Inferior parietal cortex (tissue), 1 donor: ENCODE measurements at regions not wholly inside any gene's neighbourhood (a gene's known extent, or its start where the extent isn't known, plus 50 kb on each side); places are given as distances from the start of the nearest gene placed in this dataset.
"Not testable (repeated sequence)": the region's sequence is repeated elsewhere in the genome, so short reads cannot be mapped to it uniquely, and the experiment has no call there.

Source experiments
- DNase-seq: peaks from one replicate; pipeline ENCODE4 v3.0.0-alpha.2; 2016; ENCODE audit errors: extremely low spot score

DNA sequence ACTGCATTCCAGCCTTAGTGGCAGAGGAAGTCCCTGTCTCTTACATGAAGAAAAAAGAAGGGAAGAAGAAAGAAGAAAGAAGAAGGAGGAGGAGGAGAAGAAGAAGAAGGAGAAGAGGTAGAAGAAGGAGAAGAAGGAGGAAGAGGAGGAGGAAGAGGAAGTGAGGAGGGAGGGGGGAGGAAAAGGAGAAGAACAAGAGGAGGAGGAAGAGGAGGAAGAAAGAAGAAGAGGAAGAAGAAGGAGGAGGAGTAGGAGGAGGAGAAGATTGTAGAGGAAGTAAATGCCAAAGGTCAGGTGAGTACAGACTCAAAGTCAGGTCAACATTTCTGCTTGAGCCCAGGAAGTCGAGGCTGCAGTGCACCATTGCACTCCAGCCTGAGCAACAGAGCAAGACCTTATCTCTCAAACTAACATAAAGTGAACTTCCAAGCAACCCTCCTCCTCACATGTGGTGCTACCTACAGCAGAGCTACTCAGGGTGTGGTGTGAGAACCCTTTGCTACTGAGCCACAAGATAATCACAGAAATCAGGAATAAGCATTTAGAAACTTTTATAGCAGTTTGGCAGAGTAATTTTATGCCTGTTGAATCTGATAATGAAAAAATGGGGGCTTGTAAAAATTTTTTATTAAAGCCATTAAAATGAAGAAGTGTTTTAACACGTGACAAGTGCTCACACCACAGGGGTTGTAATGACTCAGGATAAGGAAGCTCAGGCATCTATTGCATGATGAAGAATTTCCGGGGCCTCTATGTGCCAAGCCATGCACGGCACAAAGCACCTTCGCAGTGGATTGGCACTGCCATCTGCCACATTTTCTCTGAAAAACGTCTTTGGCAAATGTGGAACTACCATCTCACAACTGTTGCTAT is 224.9 kb upstream of the AUTS2 start:
- DNase-seq, result no peak

DNA sequence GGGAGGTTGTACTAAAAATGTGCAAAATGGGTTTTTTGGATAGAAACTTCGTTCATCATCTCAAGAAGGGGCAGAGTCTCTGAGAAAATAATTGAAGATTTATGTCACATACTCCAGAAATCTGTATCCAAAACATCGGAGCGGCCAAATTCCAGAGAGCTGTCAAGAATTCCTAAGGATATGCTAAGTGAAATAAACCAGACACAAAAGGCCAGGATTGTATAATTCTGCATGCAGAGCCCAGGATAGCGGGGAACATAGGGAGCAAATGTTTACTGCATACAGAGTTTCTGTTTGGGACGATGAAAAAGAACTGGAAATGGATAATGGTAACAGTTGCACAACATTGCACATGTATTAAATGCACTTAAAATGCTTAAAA is 224.2 kb upstream of the AUTS2 start:
- DNase-seq, result no peak

DNA sequence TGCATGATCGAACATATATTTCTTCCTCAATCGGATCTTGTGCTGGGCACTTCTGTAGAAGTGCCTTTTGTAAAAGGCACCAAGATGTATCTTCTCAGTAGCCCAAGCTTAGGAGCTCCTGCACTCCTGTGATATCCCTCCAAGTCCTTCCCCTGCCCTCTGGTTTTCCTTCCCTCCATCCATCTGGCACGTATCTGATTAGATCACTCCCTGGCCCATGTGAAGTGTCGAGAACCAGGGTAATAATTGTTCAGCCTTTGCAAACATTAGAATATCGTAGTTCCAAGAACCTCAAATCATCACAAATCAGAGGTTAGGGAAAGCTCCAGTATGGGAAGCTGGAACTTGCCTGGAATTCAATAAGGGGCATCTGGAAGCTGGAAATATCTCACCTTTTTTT is 221.1 kb upstream of the AUTS2 start:
- DNase-seq, result no peak

DNA sequence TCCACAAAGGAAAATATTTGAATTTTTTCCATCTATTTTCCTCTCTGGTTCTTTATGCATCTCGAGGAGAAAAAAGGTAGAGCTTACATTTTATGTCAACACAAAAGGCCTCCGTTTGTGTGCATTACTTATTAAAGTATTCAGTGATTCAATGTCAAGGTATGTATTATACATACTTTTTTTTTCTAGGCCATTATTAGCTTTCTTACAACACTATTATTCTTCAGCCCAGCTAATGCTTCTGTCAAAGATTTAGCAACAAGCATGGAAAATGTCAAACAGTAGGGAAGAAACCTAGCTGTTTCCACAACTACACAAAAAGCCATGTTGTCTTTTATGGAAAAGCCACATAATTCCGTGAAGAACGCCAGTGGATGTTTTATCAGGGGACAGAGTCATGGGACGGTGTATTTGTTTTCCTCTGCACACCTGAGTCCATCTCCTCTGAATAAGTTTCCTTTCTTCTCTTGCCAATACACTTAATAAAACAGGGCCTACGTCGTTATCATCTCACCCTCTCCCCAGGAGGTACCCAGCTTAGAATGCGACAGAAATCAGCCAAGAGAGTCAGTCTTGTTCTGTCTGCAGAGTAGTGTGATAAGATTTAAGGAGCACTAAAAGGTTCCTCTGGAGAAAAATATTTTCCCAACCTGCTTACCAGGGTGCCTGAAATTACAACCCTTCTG is 209.7 kb upstream of the AUTS2 start:
- DNase-seq, result no peak

- no peak for DNase-seq
Observed at GRCh38 chr7:69389216-69389615, 209.1 kb upstream of the AUTS2 start.

DNA sequence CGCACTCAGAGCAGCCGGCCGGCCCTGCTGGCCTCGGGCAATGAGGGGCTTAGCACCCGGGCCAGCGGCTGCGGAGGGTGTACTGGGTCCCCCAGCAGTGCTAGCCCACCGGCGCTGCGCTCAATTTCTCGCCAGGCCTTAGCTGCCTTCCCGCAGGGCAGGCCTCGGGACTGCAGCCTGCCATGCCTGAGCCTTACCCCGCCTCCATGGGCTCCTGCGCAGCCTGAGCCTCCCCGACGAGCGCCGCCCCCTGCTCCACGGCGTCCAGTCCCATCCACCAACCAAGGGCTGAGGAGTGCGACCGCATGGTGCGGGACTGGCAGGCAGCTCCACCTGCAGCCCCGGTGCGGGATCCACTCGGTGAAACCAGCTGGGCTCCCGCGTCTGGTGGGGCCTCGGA is 204.4 kb upstream of the AUTS2 start:
- DNase-seq, result not testable (repeated sequence)

DNA sequence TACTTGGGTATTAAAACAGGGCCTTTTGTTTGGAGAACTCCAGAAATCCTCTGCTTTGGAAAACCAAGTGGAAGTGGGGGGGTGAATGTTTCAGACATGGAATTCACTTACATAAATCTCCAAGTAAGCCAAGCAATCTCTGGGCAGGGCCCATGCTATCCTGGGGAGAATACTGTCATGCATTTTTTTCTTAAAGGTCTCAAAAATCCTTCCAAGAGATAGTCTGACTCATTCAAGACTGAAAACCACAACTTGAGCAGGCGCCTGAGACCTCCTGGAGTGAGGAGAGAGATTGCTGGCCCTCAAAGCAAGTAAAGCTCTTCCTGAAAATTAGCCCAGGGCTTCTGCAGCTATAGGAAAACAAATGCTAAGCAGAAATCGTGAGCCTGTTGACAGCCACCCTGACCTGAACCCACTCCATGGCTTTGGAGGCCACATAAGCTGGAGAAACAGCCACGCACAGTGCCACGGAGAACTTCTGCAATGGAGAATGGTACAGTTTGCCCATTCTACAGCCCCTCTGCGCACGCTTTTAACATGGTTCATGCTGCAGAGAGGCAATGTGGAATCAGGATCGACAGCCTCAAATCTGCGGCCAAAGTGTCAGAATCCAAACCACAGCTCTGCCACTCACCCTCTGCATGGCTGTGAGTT is 203.1 kb upstream of the AUTS2 start:
- DNase-seq, result no peak

GRCh38 chr7:69398986-69399385 is 199.3 kb upstream of the AUTS2 start:
- DNase-seq, result peak; percentile 10

- DNase-seq, result peak; percentile 71
Observed at GRCh38 chr7:69399401-69399800, 198.9 kb upstream of the AUTS2 start.

DNA sequence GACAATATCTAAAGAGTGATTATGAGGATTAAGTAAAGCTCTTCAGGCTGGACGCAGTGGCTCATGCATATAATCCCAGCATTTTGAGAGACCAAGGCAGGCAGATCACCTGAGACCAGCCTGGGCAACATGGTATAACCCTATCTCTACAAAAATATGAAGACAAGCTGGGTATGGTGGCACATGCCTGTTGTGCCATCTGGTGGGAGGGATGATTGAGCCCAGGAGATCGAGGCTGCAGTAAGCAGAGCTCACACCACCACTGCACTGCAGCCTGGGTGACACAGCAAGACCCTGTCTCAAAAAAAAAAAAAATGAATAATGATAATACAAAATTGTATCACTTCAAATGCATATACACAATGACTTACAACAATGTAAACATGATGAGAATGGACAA is 195.6 kb upstream of the AUTS2 start:
- DNase-seq, result no peak

DNA sequence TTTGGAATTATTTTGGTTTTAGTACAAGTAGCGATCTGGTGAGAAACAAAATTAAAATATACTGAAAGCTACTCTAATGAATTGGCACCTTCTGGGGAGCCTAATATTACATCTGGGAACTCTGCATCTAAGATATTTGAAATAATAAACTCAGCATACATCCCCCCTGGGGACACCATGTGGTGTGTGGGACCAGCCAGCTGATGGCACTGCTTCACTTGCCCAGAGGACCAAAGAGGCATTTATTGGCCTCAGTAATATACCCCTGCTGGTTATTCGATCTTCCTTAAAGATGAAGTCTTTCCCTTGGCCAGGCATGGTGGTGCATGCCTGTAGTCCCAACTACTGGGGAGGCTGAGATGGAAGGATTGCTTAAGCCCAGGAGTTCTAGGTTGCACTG is 195.1 kb upstream of the AUTS2 start:
- DNase-seq, result no peak

DNA sequence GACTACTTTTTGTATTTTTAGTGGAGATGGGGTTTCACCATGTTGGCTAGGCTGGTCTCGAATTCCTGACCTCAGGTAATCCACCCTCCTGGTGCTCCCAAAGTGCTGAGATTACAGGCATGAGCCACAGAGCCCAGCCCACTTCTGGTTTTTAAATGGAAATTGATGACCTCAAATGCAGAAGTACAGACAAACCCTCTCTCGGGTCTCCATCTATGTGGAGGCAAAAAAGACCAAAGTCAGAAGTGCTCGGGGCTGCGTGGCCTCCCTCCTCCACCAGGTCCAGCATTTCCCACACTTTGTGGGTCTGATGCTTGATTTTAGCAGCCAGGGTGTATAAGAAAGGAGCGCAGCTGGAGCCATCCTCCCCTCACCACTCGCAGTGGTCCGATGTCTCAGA is 187.3 kb upstream of the AUTS2 start:
- DNase-seq, result no peak

DNA sequence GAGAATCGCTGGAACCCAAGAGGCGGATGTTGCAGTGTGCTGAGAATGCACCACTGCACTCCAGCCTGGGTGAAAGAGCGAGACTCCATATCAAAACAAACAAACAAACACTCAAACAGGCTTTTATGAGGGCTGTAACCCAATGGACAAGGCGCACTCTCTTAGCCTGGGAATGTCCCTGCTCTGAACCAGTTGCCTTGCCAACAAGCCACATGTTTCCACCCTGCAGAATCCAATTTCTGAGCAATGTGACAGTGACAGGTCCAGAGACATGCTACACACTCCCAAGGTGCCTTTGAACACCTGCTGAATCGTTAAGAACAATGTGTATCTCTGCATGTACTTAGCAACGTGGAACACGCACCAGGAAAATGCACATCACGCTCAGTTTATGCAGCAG is 186.8 kb upstream of the AUTS2 start:
- no peak for DNase-seq

DNA sequence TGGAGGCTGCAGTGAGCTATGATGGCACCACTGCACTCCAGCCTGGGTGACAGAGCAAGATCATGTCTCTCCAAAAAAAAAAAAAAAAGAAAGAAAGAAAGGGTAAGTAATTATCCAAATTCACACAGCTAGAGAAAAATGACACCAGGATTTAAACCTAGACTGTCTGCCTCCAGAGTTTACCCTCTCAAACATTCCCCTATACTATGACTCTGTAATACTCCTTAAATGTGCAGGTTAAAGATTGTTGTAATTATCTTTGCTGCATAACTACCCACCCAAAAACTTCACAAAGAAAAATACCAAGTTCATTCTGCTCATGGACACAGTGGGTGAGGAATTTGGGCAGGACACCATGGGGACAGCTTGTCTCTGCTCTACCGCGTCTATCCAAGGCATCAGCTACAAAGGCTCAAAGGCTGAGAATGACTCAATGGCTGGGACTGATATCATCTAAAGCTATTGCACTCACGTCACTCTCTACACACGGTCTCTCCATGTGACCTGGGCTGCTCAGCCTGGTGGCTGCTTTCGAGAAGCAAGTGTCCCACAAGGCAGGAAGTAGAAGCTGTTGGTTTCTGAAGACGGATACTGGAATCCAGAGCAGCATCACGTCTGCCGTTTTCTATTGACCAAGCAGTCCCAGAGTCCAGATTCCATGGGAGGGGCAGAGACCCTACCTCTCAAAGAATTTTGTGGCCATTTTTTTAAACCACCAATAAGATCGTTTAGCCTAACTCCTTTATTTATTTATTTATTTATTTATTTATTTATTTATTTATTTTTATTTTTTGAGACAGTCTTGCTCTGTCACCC is 185.7 kb upstream of the AUTS2 start:
- no peak for DNase-seq

DNA sequence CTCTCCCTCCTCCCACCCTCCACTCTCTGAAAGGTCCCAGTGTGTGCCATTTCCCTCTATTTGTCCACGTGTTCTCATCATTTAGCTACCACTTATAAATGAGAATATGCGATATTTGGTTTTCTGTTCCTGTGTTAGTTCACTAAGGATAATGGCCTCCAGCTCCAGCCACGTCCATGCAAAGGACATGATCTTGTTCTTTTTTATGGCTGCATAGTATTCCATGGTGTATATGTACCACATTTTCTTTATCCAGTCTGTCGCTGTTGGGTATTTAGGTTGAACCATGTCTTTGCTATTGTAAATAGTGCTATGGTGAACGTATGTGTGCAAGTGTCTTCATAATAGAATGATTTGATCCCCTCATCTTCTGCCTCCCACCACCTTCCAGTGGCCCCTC is 183.7 kb upstream of the AUTS2 start:
- no peak for DNase-seq

- no peak for DNase-seq
Observed at GRCh38 chr7:69418869-69419670, 179.2 kb upstream of the AUTS2 start.

DNA sequence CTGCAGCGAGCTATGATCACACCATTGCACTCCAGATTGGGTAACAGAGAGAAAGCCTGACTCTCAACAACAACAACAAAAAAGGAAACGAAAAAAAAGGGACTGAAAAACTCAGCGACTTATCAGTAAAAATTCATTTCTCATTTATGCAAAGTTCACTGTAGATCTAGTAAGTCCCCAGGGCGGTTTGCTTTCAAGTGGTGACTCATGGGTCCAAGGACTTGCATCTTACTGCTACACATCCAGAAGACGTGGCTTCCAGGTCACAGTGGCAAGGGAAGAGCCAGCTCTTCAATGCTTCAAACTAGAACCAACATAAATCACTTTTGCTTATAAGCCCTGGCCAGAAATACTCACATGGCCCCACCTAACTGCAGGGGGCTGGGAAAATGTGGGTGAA is 178.3 kb upstream of the AUTS2 start:
- no peak for DNase-seq

DNA sequence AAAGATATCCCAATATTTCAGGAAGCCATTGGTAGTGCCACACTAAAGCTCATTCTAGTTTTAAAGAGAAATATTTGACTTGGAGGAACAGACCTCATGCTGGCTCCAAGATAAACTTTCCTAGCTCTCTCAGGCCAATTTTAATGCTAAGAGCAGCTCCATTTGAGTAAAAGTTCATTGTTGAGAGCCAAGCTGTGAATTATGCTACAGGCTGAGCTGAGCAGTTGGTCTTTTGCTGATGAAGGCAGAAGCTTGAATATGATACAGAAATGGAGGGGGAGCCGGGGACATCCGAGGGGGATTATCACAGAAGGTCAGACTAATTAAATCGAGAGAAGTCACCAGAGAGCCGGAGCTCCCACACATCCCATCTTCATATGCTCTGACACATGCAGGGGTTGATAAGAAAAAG is 175.7 kb upstream of the AUTS2 start:
- DNase-seq, result no peak

GRCh38 chr7:69426705-69427104 is 171.6 kb upstream of the AUTS2 start:
- DNase-seq, result no peak

DNA sequence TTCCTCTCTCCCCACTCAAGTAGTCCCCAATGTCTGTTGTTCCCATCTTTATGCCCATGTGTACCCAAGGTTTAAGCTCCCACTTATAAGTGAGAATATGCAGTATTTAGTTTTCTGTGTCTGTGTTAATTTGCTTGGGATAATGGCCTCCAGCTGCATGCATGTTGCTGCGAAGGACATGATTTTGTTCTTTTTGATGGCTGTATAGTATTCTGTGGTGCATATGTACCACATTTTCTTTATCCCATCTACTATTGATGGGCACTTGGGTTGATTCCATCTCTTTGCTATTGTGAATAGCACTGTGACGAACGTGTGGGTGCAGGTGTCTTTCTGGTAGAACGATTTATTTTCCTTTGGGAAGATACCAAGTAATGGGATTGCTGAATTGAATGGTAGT is 170.2 kb upstream of the AUTS2 start:
- no peak for DNase-seq

GRCh38 chr7:69429911-69430383 is 168.3 kb upstream of the AUTS2 start:
- DNase-seq, result peak; percentile 48
